IPS-20b (cell line): ENCODE measurements at regions not wholly inside any gene's neighbourhood (a gene's known extent, or its start where the extent isn't known, plus 50 kb on each side); places are given as distances from the start of the nearest gene placed in this dataset.
"Not testable (repeated sequence)": the region's sequence is repeated elsewhere in the genome, so short reads cannot be mapped to it uniquely, and the experiment has no call there.

Experiments used
- H3K27ac ChIP-seq: one replicate; pipeline ENCODE4 v1.5.1; 2013; ENCODE audit warnings: low read length
- H3K27me3 ChIP-seq: 2 replicates; pipeline ENCODE4 v1.6.1; 2013; ENCODE audit warnings: mild to moderate bottlenecking, low read length, inconsistent platforms; ENCODE audit not compliant: insufficient read depth
- H3K36me3 ChIP-seq: 2 replicates; pipeline ENCODE4 v1.6.1; 2013; ENCODE audit warnings: low read depth, mild to moderate bottlenecking, inconsistent platforms, low read length, moderate library complexity; ENCODE audit not compliant: insufficient read depth
- H3K4me1 ChIP-seq: 2 replicates; pipeline ENCODE4 v1.6.1; 2013; ENCODE audit warnings: mild to moderate bottlenecking, control low read depth, inconsistent platforms, low read length, moderate library complexity; ENCODE audit not compliant: insufficient read depth
- H3K4me3 ChIP-seq: 2 replicates; pipeline ENCODE4 v1.5.1; 2013; ENCODE audit warnings: mild to moderate bottlenecking, low read length, inconsistent platforms
- H3K9ac ChIP-seq: 2 replicates; pipeline ENCODE4 v1.6.1; 2013; ENCODE audit warnings: low read depth, mild to moderate bottlenecking, inconsistent platforms, low read length, moderate library complexity
- H3K9me3 ChIP-seq: 2 replicates; pipeline ENCODE4 v1.6.1; 2013; ENCODE audit warnings: mild to moderate bottlenecking, low read depth, low read length, inconsistent platforms; ENCODE audit not compliant: insufficient read depth

GRCh38 chr6:47180633-47181032 lies 129.1 kb downstream of the TNFRSF21 start:
- H3K36me3 ChIP-seq = no peaks in the 10 kb centered on the region
- no peak overlapping the region for H3K4me3 ChIP-seq
- H3K9ac ChIP-seq = no peak overlapping the region
- no peaks in the 10 kb centered on the region for H3K27me3 ChIP-seq
- no peaks in the 10 kb centered on the region for H3K9me3 ChIP-seq
- no peaks in the 10 kb centered on the region for H3K4me1 ChIP-seq
- no peak overlapping the region for H3K27ac ChIP-seq

DNA sequence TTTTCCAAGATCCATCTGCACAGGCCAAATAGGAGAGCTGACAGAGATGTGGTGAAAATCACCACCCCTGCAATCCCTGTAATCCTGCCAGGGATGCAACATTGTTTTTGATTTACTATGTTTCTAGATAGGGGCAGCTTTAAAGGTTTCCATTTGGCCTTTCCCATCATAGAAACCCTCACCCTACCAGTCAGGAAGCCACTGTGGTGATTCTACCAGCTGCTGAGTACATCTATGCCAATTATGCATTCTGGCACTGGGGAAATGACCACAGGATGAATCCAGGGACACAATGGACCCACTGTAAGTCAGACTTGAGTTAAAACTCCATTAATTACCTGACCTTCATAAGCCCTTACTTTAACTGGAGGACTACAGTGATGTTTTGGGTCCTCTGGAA lies 130.4 kb downstream of the TNFRSF21 start:
- H3K4me3 ChIP-seq = no peak overlapping the region
- H3K4me1 ChIP-seq = no peaks in the 10 kb centered on the region
- H3K9ac ChIP-seq = no peak overlapping the region
- no peaks in the 10 kb centered on the region for H3K9me3 ChIP-seq
- no peaks in the 10 kb centered on the region for H3K27me3 ChIP-seq
- H3K36me3 ChIP-seq = no peaks in the 10 kb centered on the region
- no peak overlapping the region for H3K27ac ChIP-seq

DNA sequence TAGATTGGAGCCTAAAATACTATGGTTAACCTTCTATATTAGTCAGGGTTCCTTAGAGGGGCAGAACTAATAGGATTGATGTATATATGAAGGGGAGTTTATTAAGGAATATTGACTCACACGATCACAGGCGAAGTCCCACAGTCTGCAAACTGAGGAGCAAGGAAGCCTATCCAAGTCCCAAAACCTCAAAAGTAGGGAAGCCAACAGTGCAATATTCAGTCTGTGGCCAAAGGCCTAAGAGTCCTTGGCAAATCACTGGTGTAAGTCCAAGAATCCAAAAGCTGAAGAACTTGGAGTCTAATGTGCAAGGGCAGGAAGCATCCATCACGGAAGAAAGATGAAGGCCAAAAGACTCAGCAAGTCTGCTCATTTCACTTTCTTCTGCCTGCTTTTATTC lies 133.5 kb upstream of the ADGRF1 start:
- H3K4me1 ChIP-seq = no peaks in the 10 kb centered on the region
- no peaks in the 10 kb centered on the region for H3K36me3 ChIP-seq
- no peak overlapping the region for H3K4me3 ChIP-seq
- no peak overlapping the region for H3K9ac ChIP-seq
- no peaks in the 10 kb centered on the region for H3K9me3 ChIP-seq
- H3K27ac ChIP-seq = no peak overlapping the region
- H3K27me3 ChIP-seq = no peaks in the 10 kb centered on the region

DNA sequence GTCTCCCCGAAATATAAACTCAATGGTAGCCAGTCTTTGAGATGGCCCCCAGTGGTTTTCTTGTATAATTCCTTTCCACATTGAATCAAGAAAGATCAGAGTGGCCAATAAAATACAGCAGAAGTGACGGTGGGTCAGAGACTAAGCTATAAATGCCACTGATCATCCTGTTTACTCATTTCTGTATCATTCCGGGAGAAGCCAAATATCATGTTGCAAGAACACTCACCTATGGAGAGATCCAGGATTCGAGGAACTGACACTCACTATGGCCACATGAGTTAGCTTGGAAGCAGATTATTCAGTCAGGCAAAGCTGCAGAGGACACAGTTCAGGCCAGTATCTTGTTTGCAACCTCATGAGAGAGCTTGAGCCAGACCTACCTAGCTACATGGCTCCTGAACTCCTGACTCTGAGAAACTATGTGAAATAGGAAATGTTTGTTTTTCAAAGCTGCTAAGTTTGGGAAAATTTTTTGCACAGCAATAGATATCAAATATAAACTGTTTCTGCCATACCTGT lies 132.4 kb upstream of the ADGRF1 start:
- no peaks in the 10 kb centered on the region for H3K36me3 ChIP-seq
- no peaks in the 10 kb centered on the region for H3K27me3 ChIP-seq
- H3K4me1 ChIP-seq = no peaks in the 10 kb centered on the region
- H3K4me3 ChIP-seq = no peak overlapping the region
- no peak overlapping the region for H3K9ac ChIP-seq
- no peaks in the 10 kb centered on the region for H3K9me3 ChIP-seq
- H3K27ac ChIP-seq = no peak overlapping the region

DNA sequence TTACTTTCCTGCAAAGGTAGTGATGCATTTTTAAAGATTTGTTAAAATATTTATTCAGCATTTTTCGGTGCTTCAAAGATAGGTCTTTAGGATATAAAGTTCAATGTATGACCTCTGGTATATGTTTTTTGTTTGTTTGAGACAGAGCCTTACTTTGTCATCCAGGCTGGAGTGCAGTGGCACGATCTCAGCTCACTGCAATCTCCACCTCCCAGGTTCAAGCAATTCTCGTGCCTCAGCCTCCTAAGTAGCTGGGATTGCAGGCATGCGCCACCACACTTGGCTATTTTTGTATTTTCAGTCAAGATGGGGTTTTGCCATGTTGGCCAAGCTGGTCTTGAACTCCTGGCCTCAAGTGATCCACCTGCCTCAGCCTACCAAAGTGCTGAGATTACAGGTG lies 131.9 kb upstream of the ADGRF1 start:
- not testable (repeated sequence) for H3K27ac ChIP-seq, H3K27me3 ChIP-seq, H3K4me3 ChIP-seq, H3K9ac ChIP-seq, H3K9me3 ChIP-seq, H3K4me1 ChIP-seq, H3K36me3 ChIP-seq

GRCh38 chr6:47173145-47173544 lies 131.0 kb upstream of the ADGRF1 start:
- not testable (repeated sequence) for H3K36me3 ChIP-seq, H3K27ac ChIP-seq, H3K27me3 ChIP-seq, H3K4me1 ChIP-seq, H3K9me3 ChIP-seq, H3K4me3 ChIP-seq, H3K9ac ChIP-seq

- Histone ChIP-seq H3K9me3 (no peaks in the 10 kb centered on the region), H3K27ac (no peak overlapping the region)
These were observed 128.4 kb upstream of the ADGRF1 start for GRCh38 chr6:47170617-47170947.

GRCh38 chr6:47169785-47170616 lies 127.9 kb upstream of the ADGRF1 start:
- Histone ChIP-seq H3K27ac (no peak overlapping the region), H3K4me1 (peaks cover 12% of the 10 kb centered on the region), H3K36me3 (no peaks in the 10 kb centered on the region), H3K9ac (no peak overlapping the region), H3K27me3 (no peaks in the 10 kb centered on the region), H3K4me3 (no peak overlapping the region), H3K9me3 (no peaks in the 10 kb centered on the region)

More at GRCh38 chr6:47170617-47170947, 128.4 kb upstream of the ADGRF1 start:
- Histone ChIP-seq H3K27me3 (no peaks in the 10 kb centered on the region), H3K36me3 (no peaks in the 10 kb centered on the region), H3K9ac (no peak overlapping the region), H3K4me1 (peaks cover 12% of the 10 kb centered on the region), H3K4me3 (no peak overlapping the region)

DNA sequence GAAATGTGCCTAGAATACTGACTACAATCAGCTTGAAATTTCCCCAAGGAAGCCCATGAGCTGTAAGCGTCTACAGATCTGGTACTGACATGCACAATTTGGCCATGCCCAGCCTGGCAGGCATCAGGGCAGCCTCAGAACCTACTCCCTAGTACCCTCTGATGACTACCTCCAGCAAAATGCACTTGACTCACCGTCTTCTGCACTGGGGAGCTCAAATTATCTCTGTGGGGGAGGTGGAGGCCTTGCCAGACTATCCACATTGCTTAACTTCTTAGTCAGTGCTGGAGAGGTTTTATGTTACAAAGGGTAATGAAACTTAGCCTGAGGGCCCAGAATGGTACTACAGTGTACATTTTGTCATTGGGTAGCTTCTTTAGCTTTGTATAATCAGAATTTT lies 126.0 kb upstream of the ADGRF1 start:
- Histone ChIP-seq H3K4me3 (no peak overlapping the region), H3K36me3 (no peaks in the 10 kb centered on the region), H3K27ac (no peak overlapping the region), H3K9me3 (no peaks in the 10 kb centered on the region), H3K27me3 (no peaks in the 10 kb centered on the region), H3K9ac (no peak overlapping the region), H3K4me1 (peaks cover 12% of the 10 kb centered on the region)

DNA sequence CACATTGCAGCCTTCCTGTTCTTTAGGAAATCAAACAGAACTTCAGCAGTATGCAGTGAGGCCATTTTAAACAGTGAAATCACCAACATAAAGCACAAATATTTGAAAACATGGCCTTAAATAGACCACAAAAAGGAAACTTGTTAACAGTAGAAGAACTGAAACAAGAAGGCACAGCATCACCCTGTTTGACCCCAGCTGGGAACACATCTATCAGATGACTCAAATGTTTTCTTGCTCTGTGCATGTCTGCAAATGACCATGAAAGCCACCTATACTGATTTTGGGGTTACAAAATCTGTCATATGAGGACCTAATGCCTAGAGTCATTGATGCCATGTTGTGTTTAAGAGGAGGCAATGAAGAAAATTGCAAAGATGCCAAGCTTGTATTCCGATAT lies 123.8 kb upstream of the ADGRF1 start:
- Histone ChIP-seq H3K27ac (no peak overlapping the region), H3K36me3 (no peaks in the 10 kb centered on the region), H3K9ac (no peak overlapping the region), H3K4me3 (no peak overlapping the region), H3K9me3 (no peaks in the 10 kb centered on the region), H3K4me1 (peaks cover 12% of the 10 kb centered on the region), H3K27me3 (no peaks in the 10 kb centered on the region)

- H3K4me3 ChIP-seq = no peak overlapping the region
- H3K4me1 ChIP-seq = peaks cover 12% of the 10 kb centered on the region
- H3K36me3 ChIP-seq = no peaks in the 10 kb centered on the region
- no peak overlapping the region for H3K9ac ChIP-seq
- H3K27ac ChIP-seq = no peak overlapping the region
- H3K9me3 ChIP-seq = no peaks in the 10 kb centered on the region
- H3K27me3 ChIP-seq = no peaks in the 10 kb centered on the region
These were observed 122.7 kb upstream of the ADGRF1 start for GRCh38 chr6:47164877-47165276.

- Histone ChIP-seq H3K27me3 (no peaks in the 10 kb centered on the region), H3K9me3 (no peaks in the 10 kb centered on the region), H3K4me1 (peaks cover 11% of the 10 kb centered on the region), H3K27ac (no peak overlapping the region), H3K36me3 (no peaks in the 10 kb centered on the region), H3K4me3 (no peak overlapping the region), H3K9ac (no peak overlapping the region)
These were observed 121.4 kb upstream of the ADGRF1 start for GRCh38 chr6:47163536-47163935.
